GM13977 (cell line): ENCODE measurements at regions not wholly inside any gene's neighbourhood (a gene's known extent, or its start where the extent isn't known, plus 50 kb on each side); places are given as distances from the start of the nearest gene placed in this dataset.

ENCODE experiments used
- DNase-seq: peaks from one replicate; pipeline ENCODE4 v3.0.0; 2012; ENCODE audit warnings: low spot score
- CTCF ChIP-seq: IDR thresholded peaks from 2 replicates; pipeline ENCODE4 v1.5.1; 2012; ENCODE audit warnings: mild to moderate bottlenecking, control low read depth; ENCODE audit not compliant: insufficient read depth; ENCODE audit errors: extremely low read depth, missing control alignments
- in situ Hi-C: fragments of 300-500 bp; cut with MboI; formaldehyde crosslinking; loops from one replicate; pipeline ENCODE4 v1.12.0; 2022; ENCODE audit warnings: low sequenced_read_pairs, low pct_unique_long_range_greater_than_20kb, mixed read lengths, inconsistent platforms; ENCODE audit not compliant: unreplicated experiment

DNA sequence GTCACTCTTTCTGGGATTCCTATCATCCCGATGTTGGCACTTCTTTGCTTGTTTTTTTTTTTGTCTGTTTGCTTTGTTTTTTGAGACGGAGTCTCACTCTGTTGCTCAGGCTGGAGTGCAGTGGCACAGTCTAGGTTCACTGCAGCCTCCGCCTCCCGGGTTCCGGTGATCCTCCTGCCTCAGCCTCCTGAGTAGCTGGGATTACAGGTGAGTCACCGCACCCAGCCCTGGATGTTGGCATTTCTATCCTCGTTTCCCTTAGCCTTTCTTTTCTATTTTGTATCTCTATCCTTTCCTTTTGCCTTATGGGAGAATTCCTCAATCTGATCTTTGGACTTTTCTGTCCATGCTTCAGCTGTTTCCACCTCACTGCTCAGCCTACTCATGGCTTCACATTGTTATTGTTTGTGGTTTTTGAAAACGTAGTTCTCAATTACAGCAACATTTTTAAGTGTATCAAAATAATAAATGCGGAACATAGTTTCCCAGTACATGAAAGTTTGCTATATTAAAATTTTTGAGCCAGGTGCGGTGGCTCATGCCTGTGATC is 62.1 kb upstream of the ZNF516 start:
- in situ Hi-C loops, result no loop called here
- no peak for DNase-seq
- no peak for TF ChIP-seq CTCF

GRCh38 chr18:76554547-76555222 is 59.6 kb upstream of the ZNF516 start:
- in situ Hi-C loops, result no loop called here
- TF ChIP-seq CTCF, result no peak
- no peak for DNase-seq

- no peak for DNase-seq
- no peak for TF ChIP-seq CTCF
- in situ Hi-C loops, result no loop called here
Observed at GRCh38 chr18:76553715-76554546, 58.9 kb upstream of the ZNF516 start.

DNA sequence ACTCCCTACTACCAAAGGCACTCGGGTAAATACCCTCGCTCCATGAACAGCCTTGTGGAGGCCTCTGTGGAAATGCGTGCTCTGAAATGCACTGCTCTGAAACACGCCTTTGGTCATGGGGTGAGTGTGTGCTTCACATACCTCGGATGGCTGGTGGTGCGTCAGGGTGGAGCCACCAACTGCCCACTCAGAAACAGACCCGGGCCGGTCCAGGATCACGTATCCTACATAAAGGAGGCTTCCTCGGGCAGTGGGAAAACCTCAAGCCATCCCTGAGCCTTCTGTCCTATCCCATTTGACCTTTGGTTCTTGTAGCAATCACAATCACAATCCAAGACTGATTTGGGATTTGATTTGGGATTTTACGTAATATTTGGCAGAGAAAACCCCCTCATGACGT is 53.5 kb upstream of the ZNF516 start:
- TF ChIP-seq CTCF, result no peak
- DNase-seq, result no peak
- in situ Hi-C loops, result no loop called here

- TF ChIP-seq CTCF, result no peak
- in situ Hi-C loops, result no loop called here
Observed at GRCh38 chr18:76547296-76547695, 52.3 kb upstream of the ZNF516 start.

GRCh38 chr18:76546436-76546835 is 51.4 kb upstream of the ZNF516 start:
- DNase-seq, result no peak
- TF ChIP-seq CTCF, result no peak
- in situ Hi-C loops, result no loop called here

More at GRCh38 chr18:76547296-76547695, 52.3 kb upstream of the ZNF516 start:
- DNase-seq, result no peak
